C4-2B (cell line): ENCODE measurements at regions not wholly inside any gene's neighbourhood (a gene's known extent, or its start where the extent isn't known, plus 50 kb on each side); places are given as distances from the start of the nearest gene placed in this dataset.

Experiments
- CTCF ChIP-seq: fragments of 450-650 bp; conservative IDR thresholded peaks from 2 replicates; pipeline ENCODE4 v1.5.1; 2017; ENCODE audit warnings: mild to moderate bottlenecking
- ZFX ChIP-seq: fragments of 450-650 bp; IDR thresholded peaks from 2 replicates; pipeline ENCODE4 v1.6.1; 2017

- TF ChIP-seq CTCF (no peak), ZFX (no peak)
These were observed 506.0 kb downstream of the BRINP3 start for GRCh38 chr1:189971656-189972055.
